T-helper 1 cell treated with Interleukin-12 subunit alpha and Interleukin-12 subunit beta and Interleukin-4 antibody, amounts not matched to agents 30 μg/mL and 1 μg/mL, for 36 hours (primary cell): ENCODE measurements at regions not wholly inside any gene's neighbourhood (a gene's known extent, or its start where the extent isn't known, plus 50 kb on each side); places are given as distances from the start of the nearest gene placed in this dataset.

Source experiments
- H3K27ac Mint-ChIP-seq: one replicate; pipeline ENCODE4 v1.8.0; 2021; ENCODE audit warnings: mild to moderate bottlenecking, mixed read lengths
- H3K27me3 Mint-ChIP-seq: one replicate; pipeline ENCODE4 v1.8.0; 2021; ENCODE audit warnings: low read depth, mixed read lengths
- H3K36me3 Mint-ChIP-seq: one replicate; pipeline ENCODE4 v1.8.0; 2021; ENCODE audit warnings: low read depth, mixed read lengths
- H3K4me1 Mint-ChIP-seq: one replicate; pipeline ENCODE4 v1.8.0; 2021; ENCODE audit warnings: low read depth, mixed read lengths
- H3K4me3 Mint-ChIP-seq: one replicate; pipeline ENCODE4 v1.8.0; 2021; ENCODE audit warnings: mild to moderate bottlenecking, moderate library complexity, mixed read lengths
- H3K9me3 Mint-ChIP-seq: one replicate; pipeline ENCODE4 v1.8.0; 2021; ENCODE audit warnings: mixed read lengths

GRCh38 chr13:63948045-63948444 lies 2532.4 kb upstream of the PCDH20 start:
- H3K27me3 Mint-ChIP-seq: no peaks in the 10 kb centered on the region
- no peaks in the 10 kb centered on the region for H3K4me1 Mint-ChIP-seq
- H3K9me3 Mint-ChIP-seq: peaks cover 5% of the 10 kb centered on the region
- H3K27ac Mint-ChIP-seq: no peak overlapping the region
- H3K36me3 Mint-ChIP-seq: no peaks in the 10 kb centered on the region
- H3K4me3 Mint-ChIP-seq: no peak overlapping the region

- Mint-ChIP-seq H3K9me3 (peaks cover 8% of the 10 kb centered on the region), H3K36me3 (no peaks in the 10 kb centered on the region), H3K27ac (no peak overlapping the region)
Measured at GRCh38 chr13:63944911-63945310, 2529.3 kb upstream of the PCDH20 start.

GRCh38 chr13:63942372-63942771 lies 2526.7 kb upstream of the PCDH20 start:
- peaks cover 13% of the 10 kb centered on the region for H3K9me3 Mint-ChIP-seq
- no peaks in the 10 kb centered on the region for H3K27me3 Mint-ChIP-seq
- no peaks in the 10 kb centered on the region for H3K36me3 Mint-ChIP-seq
- no peak overlapping the region for H3K4me3 Mint-ChIP-seq
- H3K4me1 Mint-ChIP-seq: no peaks in the 10 kb centered on the region
- no peak overlapping the region for H3K27ac Mint-ChIP-seq

More at GRCh38 chr13:63944911-63945310, 2529.3 kb upstream of the PCDH20 start:
- Mint-ChIP-seq H3K4me1 (no peaks in the 10 kb centered on the region), H3K27me3 (no peaks in the 10 kb centered on the region), H3K4me3 (no peak overlapping the region)

GRCh38 chr13:63938851-63939250 lies 2523.2 kb upstream of the PCDH20 start:
- Mint-ChIP-seq H3K36me3 (no peaks in the 10 kb centered on the region), H3K4me3 (no peak overlapping the region), H3K27me3 (no peaks in the 10 kb centered on the region), H3K27ac (no peak overlapping the region), H3K4me1 (no peaks in the 10 kb centered on the region), H3K9me3 (peaks cover 38% of the 10 kb centered on the region)

GRCh38 chr13:63910511-63910910 lies 2494.9 kb upstream of the PCDH20 start:
- Mint-ChIP-seq H3K4me3 (no peak overlapping the region), H3K36me3 (no peaks in the 10 kb centered on the region), H3K4me1 (no peaks in the 10 kb centered on the region), H3K27me3 (no peaks in the 10 kb centered on the region), H3K27ac (no peak overlapping the region), H3K9me3 (peaks cover 10% of the 10 kb centered on the region)

GRCh38 chr13:63909726-63910375 lies 2494.2 kb upstream of the PCDH20 start:
- Mint-ChIP-seq H3K4me3 (no peak overlapping the region), H3K27me3 (no peaks in the 10 kb centered on the region), H3K27ac (no peak overlapping the region), H3K9me3 (peaks cover 8% of the 10 kb centered on the region), H3K36me3 (no peaks in the 10 kb centered on the region), H3K4me1 (no peaks in the 10 kb centered on the region)

GRCh38 chr13:63902141-63902540 lies 2486.5 kb upstream of the PCDH20 start:
- Mint-ChIP-seq H3K4me3 (no peak overlapping the region), H3K9me3 (peaks cover 4% of the 10 kb centered on the region), H3K36me3 (no peaks in the 10 kb centered on the region), H3K27ac (no peak overlapping the region), H3K4me1 (no peaks in the 10 kb centered on the region), H3K27me3 (no peaks in the 10 kb centered on the region)

DNA sequence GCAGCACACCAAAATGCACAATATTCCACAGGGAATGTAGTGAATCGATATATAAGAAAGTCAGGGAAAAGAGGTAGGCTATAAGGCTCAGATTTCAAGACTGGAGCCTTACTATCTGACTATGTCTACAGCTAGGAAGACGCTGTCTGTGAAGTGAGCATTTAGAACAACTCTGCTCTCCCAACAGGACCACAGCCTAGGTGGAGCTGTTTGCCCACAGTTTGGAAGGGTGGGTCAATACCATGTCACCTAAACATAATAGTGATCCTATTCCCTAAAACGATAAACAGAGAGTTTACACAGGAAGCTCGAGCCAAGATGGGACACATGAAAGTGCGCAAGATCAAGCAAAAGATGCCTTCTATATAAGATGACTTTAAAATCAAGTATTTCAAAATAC lies 2486.0 kb upstream of the PCDH20 start:
- H3K4me1 Mint-ChIP-seq: no peaks in the 10 kb centered on the region
- peaks cover 4% of the 10 kb centered on the region for H3K9me3 Mint-ChIP-seq
- no peaks in the 10 kb centered on the region for H3K27me3 Mint-ChIP-seq

GRCh38 chr13:63900406-63900805 lies 2484.8 kb upstream of the PCDH20 start:
- H3K4me1 Mint-ChIP-seq: no peaks in the 10 kb centered on the region
- H3K27ac Mint-ChIP-seq: no peak overlapping the region

More for the DNA sequence above, 2486.0 kb upstream of the PCDH20 start:
- H3K27ac Mint-ChIP-seq: no peak overlapping the region
- H3K4me3 Mint-ChIP-seq: no peak overlapping the region
- no peaks in the 10 kb centered on the region for H3K36me3 Mint-ChIP-seq

DNA sequence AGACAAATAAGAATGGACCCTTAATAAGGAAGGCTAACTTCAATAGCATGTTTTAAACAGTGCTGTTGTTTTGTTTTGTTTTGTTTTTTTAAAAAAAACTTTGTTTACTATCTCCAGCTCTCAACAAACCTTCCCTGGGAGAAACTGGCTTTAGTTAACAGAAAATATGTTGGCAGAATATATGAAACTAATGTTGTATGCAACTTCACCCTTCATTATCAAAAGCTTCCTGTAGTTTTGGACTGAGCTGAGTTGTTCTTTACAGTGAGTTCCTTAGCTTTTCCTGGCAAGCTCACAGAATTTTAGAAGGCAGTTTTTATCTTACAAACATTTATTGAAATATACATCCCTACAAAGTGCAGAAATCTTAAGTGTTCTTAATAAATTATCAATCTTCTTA lies 2480.7 kb upstream of the PCDH20 start:
- H3K4me3 Mint-ChIP-seq: no peak overlapping the region
- H3K9me3 Mint-ChIP-seq: no peaks in the 10 kb centered on the region
- no peaks in the 10 kb centered on the region for H3K27me3 Mint-ChIP-seq
- H3K36me3 Mint-ChIP-seq: no peaks in the 10 kb centered on the region
- no peak overlapping the region for H3K27ac Mint-ChIP-seq
- H3K4me1 Mint-ChIP-seq: no peaks in the 10 kb centered on the region

More at GRCh38 chr13:63900406-63900805, 2484.8 kb upstream of the PCDH20 start:
- Mint-ChIP-seq H3K4me3 (no peak overlapping the region), H3K36me3 (no peaks in the 10 kb centered on the region), H3K9me3 (peaks cover 4% of the 10 kb centered on the region), H3K27me3 (no peaks in the 10 kb centered on the region)

DNA sequence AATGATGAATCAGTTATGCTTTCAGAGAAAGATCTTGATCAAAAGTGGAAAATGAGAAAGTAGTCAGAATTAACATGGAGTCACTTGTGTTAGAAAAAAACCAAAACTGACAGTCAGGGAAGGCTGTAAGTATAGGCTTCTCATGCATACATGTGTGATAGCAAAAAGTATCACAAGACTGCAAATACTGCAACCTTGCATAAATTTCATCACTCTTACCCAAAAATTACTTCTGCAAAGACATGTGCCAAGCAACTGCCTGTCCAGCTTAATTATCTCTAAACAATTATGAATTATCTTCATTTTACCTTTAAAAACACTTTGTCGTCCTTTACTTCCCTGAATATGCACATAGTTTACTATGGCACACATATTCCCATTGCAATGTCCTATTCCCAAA lies 2466.4 kb upstream of the PCDH20 start:
- Mint-ChIP-seq H3K4me1 (no peaks in the 10 kb centered on the region), H3K27me3 (no peaks in the 10 kb centered on the region), H3K36me3 (no peaks in the 10 kb centered on the region), H3K4me3 (no peak overlapping the region), H3K9me3 (peaks cover 12% of the 10 kb centered on the region), H3K27ac (no peak overlapping the region)

DNA sequence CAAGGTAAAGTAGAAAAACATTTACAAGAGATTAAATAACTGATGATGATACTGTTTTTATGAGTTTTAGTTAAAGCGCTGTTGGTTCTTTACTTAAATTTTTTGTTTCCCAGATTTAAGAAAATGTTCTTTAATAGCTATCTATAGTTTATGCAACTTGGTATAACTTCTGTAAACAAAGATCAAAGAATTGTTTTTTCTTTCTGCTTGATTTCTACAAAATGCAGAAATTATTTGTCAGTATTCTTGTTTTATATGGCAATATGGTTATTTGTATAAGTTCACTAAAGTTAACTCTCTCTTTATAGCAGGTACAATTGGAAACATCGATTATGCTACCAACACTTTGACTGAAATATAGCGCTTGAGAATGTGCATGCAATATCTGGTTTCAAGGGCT lies 2465.1 kb upstream of the PCDH20 start:
- Mint-ChIP-seq H3K36me3 (no peaks in the 10 kb centered on the region), H3K27me3 (no peaks in the 10 kb centered on the region), H3K27ac (no peak overlapping the region), H3K9me3 (peaks cover 17% of the 10 kb centered on the region), H3K4me1 (no peaks in the 10 kb centered on the region), H3K4me3 (no peak overlapping the region)

GRCh38 chr13:63873936-63874335 lies 2458.3 kb upstream of the PCDH20 start:
- Mint-ChIP-seq H3K9me3 (peaks cover 17% of the 10 kb centered on the region), H3K27me3 (no peaks in the 10 kb centered on the region), H3K27ac (no peak overlapping the region), H3K4me3 (no peak overlapping the region), H3K4me1 (no peaks in the 10 kb centered on the region), H3K36me3 (no peaks in the 10 kb centered on the region)

GRCh38 chr13:63864171-63864902 lies 2448.7 kb upstream of the PCDH20 start:
- Mint-ChIP-seq H3K36me3 (no peaks in the 10 kb centered on the region), H3K9me3 (peaks cover 34% of the 10 kb centered on the region), H3K4me3 (no peak overlapping the region), H3K27me3 (no peaks in the 10 kb centered on the region), H3K4me1 (no peaks in the 10 kb centered on the region), H3K27ac (no peak overlapping the region)

- H3K36me3 Mint-ChIP-seq: no peaks in the 10 kb centered on the region
- no peak overlapping the region for H3K27ac Mint-ChIP-seq
- H3K4me3 Mint-ChIP-seq: no peak overlapping the region
- no peaks in the 10 kb centered on the region for H3K4me1 Mint-ChIP-seq
- no peaks in the 10 kb centered on the region for H3K9me3 Mint-ChIP-seq
- no peaks in the 10 kb centered on the region for H3K27me3 Mint-ChIP-seq
Measured at GRCh38 chr13:63855457-63856118, 2439.9 kb upstream of the PCDH20 start.
